DND-41 (cell line): ENCODE measurements at regions not wholly inside any gene's neighbourhood (a gene's known extent, or its start where the extent isn't known, plus 50 kb on each side); places are given as distances from the start of the nearest gene placed in this dataset.

Experiments
- ATAC-seq: fragments of 200-7000 bp; cut with Tn5 transposase; 3 replicates; pipeline ENCODE4 v1.9.1; 2021; ENCODE audit warnings: low read depth; ENCODE audit not compliant: insufficient read depth
- DNase-seq: peaks from one replicate; pipeline ENCODE4 v3.0.0-alpha.2; 2020
- H2AFZ ChIP-seq: 2 replicates; pipeline ENCODE4 v1.6.0; 2012; ENCODE audit warnings: low read depth, low read length
- H3K27ac ChIP-seq: 2 replicates; pipeline ENCODE4 v1.5.1; 2012; ENCODE audit warnings: low read length, inconsistent platforms
- H3K27me3 ChIP-seq: fragments of 200-600 bp; sonication (generic); 2 replicates; pipeline ENCODE4 v1.6.0; 2012; ENCODE audit warnings: low read length, mild to moderate bottlenecking, inconsistent platforms; ENCODE audit not compliant: insufficient read depth, poor library complexity
- H3K36me3 ChIP-seq: 2 replicates; pipeline ENCODE4 v1.5.1; 2012; ENCODE audit warnings: low read length, inconsistent platforms; ENCODE audit not compliant: insufficient read depth
- H3K4me1 ChIP-seq: 2 replicates; pipeline ENCODE4 v1.5.1; 2012; ENCODE audit warnings: mild to moderate bottlenecking, low read length; ENCODE audit not compliant: insufficient read depth
- H3K4me2 ChIP-seq: 2 replicates; pipeline ENCODE4 v1.6.0; 2012; ENCODE audit warnings: mild to moderate bottlenecking, moderate library complexity, low read length, inconsistent platforms; ENCODE audit not compliant: insufficient read depth
- H3K4me3 ChIP-seq, 2 experiments: fragments of 200-600 bp in 1 of 2; shearing (Covaris generic) in 1 of 2; 2 replicates each; pipeline ENCODE4 v1.5.1; 2012 to 2016; ENCODE audit warnings: inconsistent platforms in 2 of 2, low read length in 2 of 2, mild to moderate bottlenecking in 2 of 2, low read depth in 1 of 2, moderate library complexity in 1 of 2
- H3K79me2 ChIP-seq: 2 replicates; pipeline ENCODE4 v1.6.0; 2012; ENCODE audit warnings: low read length, inconsistent platforms; ENCODE audit not compliant: insufficient read depth
- H3K9ac ChIP-seq: 2 replicates; pipeline ENCODE4 v1.6.0; 2012; ENCODE audit warnings: low read depth, mild to moderate bottlenecking, inconsistent platforms, low read length, moderate library complexity
- H3K9me3 ChIP-seq: 2 replicates; pipeline ENCODE4 v1.5.1; 2012; ENCODE audit warnings: low read length, moderate library complexity, mild to moderate bottlenecking, inconsistent platforms; ENCODE audit not compliant: insufficient read depth, severe bottlenecking
- H4K20me1 ChIP-seq: 2 replicates; pipeline ENCODE4 v1.6.0; 2012; ENCODE audit warnings: low read length; ENCODE audit not compliant: insufficient read depth
- EZH2 ChIP-seq: IDR thresholded peaks from 3 replicates; pipeline ENCODE4 v1.6.1; 2012; ENCODE audit warnings: borderline replicate concordance, low read depth, mild to moderate bottlenecking, moderate library complexity, low read length, inconsistent platforms; ENCODE audit not compliant: severe bottlenecking
- TF ChIP-seq, protein P1 (sequence below): IDR thresholded peaks from 2 replicates; pipeline ENCODE4 v1.5.1; 2012; ENCODE audit warnings: borderline replicate concordance, low read length, moderate library complexity, mild to moderate bottlenecking; ENCODE audit not compliant: poor library complexity, severe bottlenecking; ENCODE audit errors: extremely low read depth

DNA sequence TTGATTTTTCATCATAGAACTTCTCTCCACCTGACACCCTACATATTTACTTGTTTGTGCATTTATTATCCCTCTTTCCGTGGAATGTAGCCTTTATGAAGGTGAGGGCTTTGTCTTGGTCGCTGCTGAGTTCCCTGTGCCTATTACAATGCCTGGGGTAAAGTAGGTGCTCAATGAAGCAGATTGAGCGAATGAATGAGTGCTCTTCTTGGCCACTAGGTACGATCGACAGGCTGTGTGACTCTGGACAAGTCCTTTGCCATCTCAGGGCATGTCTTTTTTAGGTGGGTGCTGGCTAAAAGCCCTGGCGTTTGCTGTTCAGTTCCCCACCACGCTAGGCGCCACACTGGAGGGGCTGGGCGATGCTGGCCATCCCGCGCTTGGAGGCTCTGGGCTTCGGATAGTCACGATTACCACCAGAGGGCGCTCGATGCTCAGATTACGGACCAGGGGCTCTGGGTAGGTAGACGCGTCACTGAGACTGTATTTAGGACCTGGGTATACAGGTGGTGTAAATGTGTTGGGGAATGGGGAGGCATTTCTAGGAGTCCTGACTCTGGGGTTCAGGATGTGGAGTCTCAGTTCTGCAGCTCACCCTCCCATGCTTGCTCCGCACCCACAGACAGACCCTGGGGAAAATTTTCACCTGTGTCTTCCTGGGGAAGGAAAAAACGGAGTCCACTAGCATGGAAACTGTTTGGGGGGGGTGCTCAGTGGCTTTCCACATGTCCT, 71.0 kb upstream of the CSF3R start:
- Histone ChIP-seq H3K4me1 (no peaks in the 10 kb centered on the region), H3K36me3 (no peaks in the 10 kb centered on the region), H3K9me3 (no peaks in the 10 kb centered on the region), H2AFZ (no peak overlapping the region), H3K79me2 (no peaks in the 10 kb centered on the region), H3K27ac (no peak overlapping the region), H3K9ac (no peak overlapping the region), H3K4me2 (no peak overlapping the region), H3K4me3 (no peak overlapping the region), H4K20me1 (no peaks in the 10 kb centered on the region), H3K27me3 (no peaks in the 10 kb centered on the region)
- TF ChIP-seq EZH2, result no peak
- TF ChIP-seq, protein P1, sequence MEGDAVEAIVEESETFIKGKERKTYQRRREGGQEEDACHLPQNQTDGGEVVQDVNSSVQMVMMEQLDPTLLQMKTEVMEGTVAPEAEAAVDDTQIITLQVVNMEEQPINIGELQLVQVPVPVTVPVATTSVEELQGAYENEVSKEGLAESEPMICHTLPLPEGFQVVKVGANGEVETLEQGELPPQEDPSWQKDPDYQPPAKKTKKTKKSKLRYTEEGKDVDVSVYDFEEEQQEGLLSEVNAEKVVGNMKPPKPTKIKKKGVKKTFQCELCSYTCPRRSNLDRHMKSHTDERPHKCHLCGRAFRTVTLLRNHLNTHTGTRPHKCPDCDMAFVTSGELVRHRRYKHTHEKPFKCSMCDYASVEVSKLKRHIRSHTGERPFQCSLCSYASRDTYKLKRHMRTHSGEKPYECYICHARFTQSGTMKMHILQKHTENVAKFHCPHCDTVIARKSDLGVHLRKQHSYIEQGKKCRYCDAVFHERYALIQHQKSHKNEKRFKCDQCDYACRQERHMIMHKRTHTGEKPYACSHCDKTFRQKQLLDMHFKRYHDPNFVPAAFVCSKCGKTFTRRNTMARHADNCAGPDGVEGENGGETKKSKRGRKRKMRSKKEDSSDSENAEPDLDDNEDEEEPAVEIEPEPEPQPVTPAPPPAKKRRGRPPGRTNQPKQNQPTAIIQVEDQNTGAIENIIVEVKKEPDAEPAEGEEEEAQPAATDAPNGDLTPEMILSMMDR, result peak; percentile 84
- ATAC-seq (peak; percentile 94), DNase-seq (peak; percentile 67)

DNA sequence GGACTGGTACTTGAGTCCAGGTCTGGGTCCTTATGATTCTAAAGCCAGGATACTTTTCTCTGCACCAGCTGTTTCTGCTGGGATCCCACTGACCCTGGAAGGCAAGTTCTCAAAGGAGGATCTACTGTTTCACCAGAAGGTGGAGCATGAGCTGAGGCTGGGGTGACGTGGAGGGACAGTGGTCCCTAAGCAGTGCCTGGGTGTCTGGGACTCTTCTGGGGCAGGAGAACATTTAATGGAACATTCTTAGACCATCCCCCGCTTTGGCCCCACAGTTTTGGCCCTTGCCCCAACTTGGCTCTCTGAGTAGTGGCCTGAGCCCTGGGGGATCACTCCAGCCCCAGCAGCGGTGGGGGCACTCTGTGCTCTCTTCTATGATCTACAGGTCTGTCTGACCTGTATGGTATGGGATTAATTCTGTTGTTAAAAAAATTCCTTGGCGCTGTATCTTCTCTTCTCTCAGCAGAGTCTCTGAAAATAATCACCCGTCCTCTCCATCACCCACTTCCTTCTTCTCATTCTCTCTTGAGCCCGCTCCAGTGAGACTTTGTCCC, 60.3 kb upstream of the CSF3R start:
- Histone ChIP-seq H3K4me3 (no peak overlapping the region), H3K9ac (no peak overlapping the region), H3K9me3 (no peaks in the 10 kb centered on the region), H3K4me1 (no peaks in the 10 kb centered on the region), H3K79me2 (no peaks in the 10 kb centered on the region), H4K20me1 (no peaks in the 10 kb centered on the region), H3K27ac (no peak overlapping the region), H3K4me2 (no peak overlapping the region), H3K27me3 (peaks cover 2% of the 10 kb centered on the region), H3K36me3 (no peaks in the 10 kb centered on the region), H2AFZ (no peak overlapping the region)
- no peak for TF ChIP-seq EZH2
- TF ChIP-seq, protein P1, result peak; percentile 41
- DNase-seq (no peak), ATAC-seq (no peak)

DNA sequence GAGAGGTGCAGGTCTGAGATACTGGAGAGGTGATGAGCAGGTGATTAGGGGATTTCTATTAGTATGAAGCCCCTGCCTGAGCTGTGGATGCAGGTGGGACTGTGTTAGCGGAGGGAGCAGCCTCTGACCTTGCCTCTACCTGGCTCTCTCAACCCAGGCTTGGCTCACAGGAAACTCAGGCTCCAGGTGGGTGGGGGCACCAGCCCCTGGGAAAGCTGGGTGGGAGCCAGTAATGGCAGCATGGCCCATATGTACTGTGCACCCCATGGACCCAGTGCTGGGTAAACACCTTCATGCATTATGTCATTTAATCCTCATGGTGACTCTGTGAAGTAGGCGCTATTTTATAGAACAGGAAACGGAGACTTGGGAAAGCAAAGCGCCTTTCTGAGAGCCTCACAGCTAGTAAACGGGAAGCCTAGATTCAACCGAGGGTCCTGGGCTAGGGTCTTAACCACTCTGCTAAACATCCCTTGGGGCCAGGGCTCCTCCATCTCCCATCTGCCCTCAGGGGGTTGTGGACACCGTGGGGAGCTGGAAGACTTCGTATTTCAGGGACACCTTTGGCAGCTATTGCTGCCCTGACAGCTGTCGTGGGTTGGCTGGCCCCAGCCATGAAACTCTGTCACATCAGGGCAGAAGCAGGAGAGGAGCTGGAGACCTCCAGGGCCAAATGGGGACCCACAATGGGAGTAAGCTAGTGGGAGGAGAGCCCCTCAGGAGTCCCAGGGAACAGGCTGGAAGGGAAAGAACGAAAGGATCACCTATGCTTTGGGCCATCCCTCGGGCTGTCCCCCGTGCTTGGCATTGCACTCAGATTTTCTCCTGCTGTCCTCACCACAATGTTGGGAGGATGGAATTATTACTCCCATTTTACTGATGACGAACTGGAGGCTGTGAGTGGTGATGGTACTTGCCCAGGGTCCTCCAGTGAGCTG, 59.6 kb upstream of the CSF3R start:
- TF ChIP-seq, protein P1, result no peak
- no peak for TF ChIP-seq EZH2
- Histone ChIP-seq H3K79me2 (no peaks in the 10 kb centered on the region), H2AFZ (no peak overlapping the region), H3K4me3 (no peak overlapping the region), H3K36me3 (no peaks in the 10 kb centered on the region), H3K27ac (no peak overlapping the region), H3K27me3 (peaks cover 9% of the 10 kb centered on the region), H3K4me2 (no peak overlapping the region), H3K4me1 (no peaks in the 10 kb centered on the region), H3K9me3 (no peaks in the 10 kb centered on the region), H4K20me1 (no peaks in the 10 kb centered on the region), H3K9ac (no peak overlapping the region)
- DNase-seq, result no peak
- no peak for ATAC-seq
